ENCODE measurements at regions not wholly inside any gene's neighbourhood (a gene's known extent, or its start where the extent isn't known, plus 50 kb on each side); places are given as distances from the start of the nearest gene placed in this dataset.
A peak's percentile ranks its signal among the peaks of the same experiment; 100 is the strongest.

GRCh38 chr2:48109491-48110204 lies 203.3 kb upstream of the FBXO11 start:
- H3K27me3 Mint-ChIP-seq: no peaks in the 10 kb centered on the region
- H3K4me1 Mint-ChIP-seq: peaks cover 49% of the 10 kb centered on the region
- H3K4me3 Mint-ChIP-seq: no peak overlapping the region
- ATAC-seq (no peak), DNase-seq (no peak)
- H3K9me3 Mint-ChIP-seq: no peaks in the 10 kb centered on the region
- no peak overlapping the region for H3K27ac Mint-ChIP-seq

GRCh38 chr2:48110492-48110891 lies 204.0 kb upstream of the FOXN2 start:
- DNase-seq (no peak), ATAC-seq (no peak)
- Mint-ChIP-seq H3K9me3 (no peaks in the 10 kb centered on the region), H3K4me3 (no peak overlapping the region), H3K27me3 (no peaks in the 10 kb centered on the region), H3K27ac (no peak overlapping the region), H3K4me1 (peaks cover 56% of the 10 kb centered on the region)

GRCh38 chr2:48112911-48113680 lies 201.4 kb upstream of the FOXN2 start:
- Mint-ChIP-seq H3K27me3 (no peaks in the 10 kb centered on the region), H3K4me1 (peaks cover 35% of the 10 kb centered on the region)

GRCh38 chr2:48113767-48114166 lies 200.7 kb upstream of the FOXN2 start:
- no peak for DNase-seq
- no peaks in the 10 kb centered on the region for H3K27me3 Mint-ChIP-seq
- no peak overlapping the region for H3K4me3 Mint-ChIP-seq
- H3K27ac Mint-ChIP-seq: peak overlapping the region in 1 of 2 donors; percentile 63
- H3K9me3 Mint-ChIP-seq: no peaks in the 10 kb centered on the region
- peaks cover 35% of the 10 kb centered on the region for H3K4me1 Mint-ChIP-seq
- ATAC-seq: no peak

More at GRCh38 chr2:48112911-48113680, 201.4 kb upstream of the FOXN2 start:
- Mint-ChIP-seq H3K27ac (peak overlapping the region in 1 of 2 donors; percentile 63), H3K9me3 (no peaks in the 10 kb centered on the region), H3K4me3 (no peak overlapping the region)
- no peak for DNase-seq
- ATAC-seq: no peak

- Mint-ChIP-seq H3K4me1 (peaks cover 35% of the 10 kb centered on the region), H3K27me3 (no peaks in the 10 kb centered on the region), H3K4me3 (no peak overlapping the region), H3K27ac (peak overlapping the region in 1 of 2 donors; percentile 65), H3K9me3 (no peaks in the 10 kb centered on the region)
- peak; percentile 86 for ATAC-seq
- peak; percentile 32 to 73 for DNase-seq
These were observed 200.2 kb upstream of the FOXN2 start for GRCh38 chr2:48114256-48114655.

- H3K4me3 Mint-ChIP-seq: no peak overlapping the region
- no peak overlapping the region for H3K27ac Mint-ChIP-seq
- H3K4me1 Mint-ChIP-seq: peaks cover 40% of the 10 kb centered on the region
- H3K9me3 Mint-ChIP-seq: peaks cover 0 to 5% of the 10 kb centered on the region in 2 donors
- no peaks in the 10 kb centered on the region for H3K27me3 Mint-ChIP-seq
- DNase-seq (no peak), ATAC-seq (no peak)
These were observed 198.0 kb upstream of the FOXN2 start for GRCh38 chr2:48116497-48116896.

- DNase-seq (no peak), ATAC-seq (no peak)
- no peak overlapping the region for H3K4me3 Mint-ChIP-seq
- peaks cover 39% of the 10 kb centered on the region for H3K4me1 Mint-ChIP-seq
- no peaks in the 10 kb centered on the region for H3K27me3 Mint-ChIP-seq
- peak overlapping the region; percentile 19 to 77 for H3K27ac Mint-ChIP-seq
- H3K9me3 Mint-ChIP-seq: peaks cover 0 to 5% of the 10 kb centered on the region in 2 donors
These were observed 195.6 kb upstream of the FOXN2 start for GRCh38 chr2:48118895-48119294.

GRCh38 chr2:48120112-48120511 lies 194.4 kb upstream of the FOXN2 start:
- peaks cover 27% of the 10 kb centered on the region for H3K4me1 Mint-ChIP-seq
- ATAC-seq (no peak), DNase-seq (no peak)
- H3K27me3 Mint-ChIP-seq: no peaks in the 10 kb centered on the region
- H3K27ac Mint-ChIP-seq: no peak overlapping the region
- H3K9me3 Mint-ChIP-seq: peaks cover 0 to 5% of the 10 kb centered on the region in 2 donors
- H3K4me3 Mint-ChIP-seq: no peak overlapping the region

GRCh38 chr2:48120759-48121242 lies 193.7 kb upstream of the FOXN2 start:
- peaks cover 0 to 5% of the 10 kb centered on the region in 2 donors for H3K9me3 Mint-ChIP-seq
- no peak overlapping the region for H3K27ac Mint-ChIP-seq
- DNase-seq (no peak), ATAC-seq (peak; percentile 54)
- no peak overlapping the region for H3K4me3 Mint-ChIP-seq
- no peaks in the 10 kb centered on the region for H3K27me3 Mint-ChIP-seq
- peaks cover 25% of the 10 kb centered on the region for H3K4me1 Mint-ChIP-seq

GRCh38 chr2:48122166-48122565 lies 192.3 kb upstream of the FOXN2 start:
- peak; percentile 88 for ATAC-seq
- DNase-seq: no peak
- Mint-ChIP-seq H3K27ac (no peak overlapping the region), H3K27me3 (no peaks in the 10 kb centered on the region), H3K4me1 (peaks cover 25% of the 10 kb centered on the region), H3K9me3 (peaks cover 0 to 5% of the 10 kb centered on the region in 2 donors), H3K4me3 (no peak overlapping the region)

- ATAC-seq: no peak
- no peak for DNase-seq
- no peaks in the 10 kb centered on the region for H3K27me3 Mint-ChIP-seq
- H3K4me3 Mint-ChIP-seq: no peak overlapping the region
- H3K4me1 Mint-ChIP-seq: peaks cover 25% of the 10 kb centered on the region
- no peak overlapping the region for H3K27ac Mint-ChIP-seq
- H3K9me3 Mint-ChIP-seq: peaks cover 0 to 5% of the 10 kb centered on the region in 2 donors
These were observed 189.9 kb upstream of the FOXN2 start for GRCh38 chr2:48124592-48124991.

- no peak for ATAC-seq
- no peak for DNase-seq
- Mint-ChIP-seq H3K4me3 (no peak overlapping the region), H3K9me3 (no peaks in the 10 kb centered on the region), H3K4me1 (peaks cover 17% of the 10 kb centered on the region), H3K27ac (no peak overlapping the region), H3K27me3 (no peaks in the 10 kb centered on the region)
These were observed 188.3 kb upstream of the FOXN2 start for GRCh38 chr2:48126162-48126561.

- peak; percentile 33 for ATAC-seq
- no peak overlapping the region for H3K4me3 Mint-ChIP-seq
- H3K27me3 Mint-ChIP-seq: no peaks in the 10 kb centered on the region
- no peak overlapping the region for H3K27ac Mint-ChIP-seq
- no peaks in the 10 kb centered on the region for H3K9me3 Mint-ChIP-seq
- no peak for DNase-seq
- peaks cover 3% of the 10 kb centered on the region for H3K4me1 Mint-ChIP-seq
These were observed 186.8 kb upstream of the FOXN2 start for GRCh38 chr2:48127612-48128191.

GRCh38 chr2:48129293-48129950 lies 185.1 kb upstream of the FOXN2 start:
- Mint-ChIP-seq H3K27me3 (no peaks in the 10 kb centered on the region), H3K4me3 (no peak overlapping the region), H3K27ac (no peak overlapping the region), H3K4me1 (no peaks in the 10 kb centered on the region), H3K9me3 (no peaks in the 10 kb centered on the region)
- no peak for DNase-seq
- no peak for ATAC-seq

- Mint-ChIP-seq H3K4me1 (no peaks in the 10 kb centered on the region), H3K9me3 (peaks cover 0 to 6% of the 10 kb centered on the region in 2 donors), H3K4me3 (no peak overlapping the region), H3K27ac (no peak overlapping the region), H3K27me3 (no peaks in the 10 kb centered on the region)
- DNase-seq (no peak), ATAC-seq (no peak)
These were observed 182.8 kb upstream of the FOXN2 start for GRCh38 chr2:48131539-48132270.

Measured in stimulated activated naive CD8-positive, alpha-beta T cell treated with anti-CD3 and anti-CD28 coated beads, Interleukin-15, amount 100 ng/mL, for 72 hours (primary cell).